HG02588 (cell line): ENCODE measurements at regions not wholly inside any gene's neighbourhood (a gene's known extent, or its start where the extent isn't known, plus 50 kb on each side); places are given as distances from the start of the nearest gene placed in this dataset.
"Not testable (repeated sequence)": the region's sequence is repeated elsewhere in the genome, so short reads cannot be mapped to it uniquely, and the experiment has no call there.

ENCODE experiments used
- ATAC-seq: cut with Tn5 transposase; IDR thresholded peaks from one replicate; pipeline ENCODE4 v1.9.1; 2021; ENCODE audit warnings: mild to moderate bottlenecking, moderate library complexity; ENCODE audit not compliant: unreplicated experiment

DNA sequence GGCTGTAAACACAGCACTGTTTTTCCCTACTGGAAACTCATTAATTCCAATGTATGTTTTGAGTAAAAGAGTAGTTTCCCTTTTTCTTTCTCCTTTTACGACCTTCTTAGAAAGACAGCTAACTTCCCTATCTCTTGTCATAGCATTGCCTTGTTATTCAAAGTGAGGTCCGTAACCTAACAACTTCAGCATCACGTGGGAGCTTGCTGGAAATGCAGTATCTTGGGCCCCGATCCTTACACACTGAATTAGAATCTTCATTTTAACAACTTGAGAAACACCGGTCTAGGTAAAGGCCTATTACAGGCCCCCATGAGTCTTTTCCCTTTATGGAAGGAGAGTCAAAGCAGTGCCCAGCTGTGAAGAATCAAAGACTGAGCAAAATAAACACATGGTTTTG, 230.7 kb upstream of the PRKD1 start:
- ATAC-seq = no peak

DNA sequence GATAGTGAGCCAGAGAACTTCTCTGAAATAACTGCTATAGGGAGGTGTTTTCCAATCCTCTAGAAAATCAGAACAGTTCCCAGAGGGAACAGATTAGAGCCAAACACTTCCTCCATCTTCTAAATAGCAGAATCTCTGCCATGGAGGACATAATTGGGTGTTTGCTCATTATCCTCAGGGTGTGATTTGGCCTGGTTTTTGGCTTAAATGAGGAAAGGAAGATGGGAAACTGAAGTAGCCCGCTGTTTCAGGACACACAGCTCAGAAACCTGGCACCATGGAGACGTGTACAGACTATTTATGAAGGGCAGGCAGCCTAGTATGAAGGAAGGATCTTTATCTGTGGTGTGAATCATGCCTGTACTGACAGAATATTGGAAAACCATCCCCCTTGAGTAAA, 231.7 kb upstream of the PRKD1 start:
- no peak for ATAC-seq

DNA sequence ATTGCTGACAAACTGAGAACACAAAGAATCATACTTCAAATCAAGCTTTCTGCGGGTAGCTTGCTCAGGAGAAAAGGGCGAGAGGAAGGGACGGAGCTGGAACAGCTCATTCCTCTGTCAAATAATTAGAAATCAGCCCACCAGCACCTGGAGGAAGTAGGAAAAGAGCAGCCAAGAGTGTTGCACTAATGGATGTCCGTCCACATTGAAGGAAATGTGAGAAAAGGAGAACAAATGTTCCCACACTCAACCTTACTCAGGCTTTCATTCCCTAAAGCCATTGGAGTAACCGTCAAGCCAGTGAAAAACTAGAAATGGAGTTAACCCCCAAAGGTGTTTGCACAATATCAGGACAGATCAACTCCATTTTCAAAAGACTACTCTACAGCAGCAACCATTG, 233.0 kb upstream of the PRKD1 start:
- no peak for ATAC-seq

DNA sequence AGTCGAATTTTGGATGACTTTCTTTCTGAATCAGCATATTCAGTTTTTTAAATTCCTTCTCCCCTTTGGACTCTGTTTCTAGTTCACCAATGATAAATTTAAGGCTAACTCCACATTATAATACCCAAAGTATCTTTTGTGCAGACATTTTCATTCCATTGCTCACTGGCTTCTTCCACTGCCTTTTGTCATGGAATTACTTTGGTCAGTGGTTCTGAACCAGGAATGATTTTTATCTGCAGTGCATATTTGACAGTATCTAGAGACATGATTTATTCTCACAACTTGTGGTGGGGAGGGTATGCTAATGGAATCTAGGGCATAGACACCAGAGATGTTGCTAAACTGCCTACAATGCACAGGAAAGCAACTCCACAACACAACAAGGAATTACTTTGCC, 234.4 kb upstream of the PRKD1 start:
- no peak for ATAC-seq

DNA sequence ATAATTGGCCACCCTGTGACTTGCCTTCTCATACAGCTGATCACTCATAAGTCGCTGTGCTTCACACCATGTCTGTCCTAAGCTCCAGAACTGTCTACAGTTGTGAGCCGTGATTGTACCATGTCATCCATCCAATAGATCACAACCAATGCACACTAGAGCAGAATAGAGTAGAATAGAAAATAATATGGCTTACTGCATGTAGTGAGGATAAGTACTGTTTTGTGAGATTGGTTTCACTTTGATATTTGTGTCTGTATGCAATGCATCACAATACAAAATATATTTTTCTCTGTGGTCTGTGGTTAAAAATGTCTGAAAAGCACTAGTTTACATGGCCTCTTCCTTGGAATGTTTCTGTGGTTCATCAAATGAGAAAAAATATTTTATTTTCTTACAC, 237.6 kb upstream of the PRKD1 start:
- no peak for ATAC-seq

DNA sequence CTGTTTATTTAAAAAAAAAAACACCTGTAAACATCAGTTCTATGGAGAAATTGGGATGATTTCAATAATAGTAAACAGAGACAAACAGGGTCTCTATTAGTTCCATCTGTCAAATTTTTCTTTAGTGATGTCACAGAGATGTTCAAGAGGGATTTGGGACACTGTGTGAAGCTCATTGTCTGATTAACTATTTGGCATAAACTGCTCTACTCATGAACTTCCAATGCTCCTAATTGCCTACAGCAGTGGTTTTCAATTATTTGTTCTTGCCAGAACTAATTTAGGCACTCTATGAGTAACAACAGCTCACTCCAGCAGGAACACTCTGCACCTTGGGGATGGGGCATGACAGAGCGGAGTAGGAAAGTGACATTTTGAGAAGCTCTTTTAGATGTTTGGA, 250.1 kb upstream of the PRKD1 start:
- ATAC-seq = no peak

DNA sequence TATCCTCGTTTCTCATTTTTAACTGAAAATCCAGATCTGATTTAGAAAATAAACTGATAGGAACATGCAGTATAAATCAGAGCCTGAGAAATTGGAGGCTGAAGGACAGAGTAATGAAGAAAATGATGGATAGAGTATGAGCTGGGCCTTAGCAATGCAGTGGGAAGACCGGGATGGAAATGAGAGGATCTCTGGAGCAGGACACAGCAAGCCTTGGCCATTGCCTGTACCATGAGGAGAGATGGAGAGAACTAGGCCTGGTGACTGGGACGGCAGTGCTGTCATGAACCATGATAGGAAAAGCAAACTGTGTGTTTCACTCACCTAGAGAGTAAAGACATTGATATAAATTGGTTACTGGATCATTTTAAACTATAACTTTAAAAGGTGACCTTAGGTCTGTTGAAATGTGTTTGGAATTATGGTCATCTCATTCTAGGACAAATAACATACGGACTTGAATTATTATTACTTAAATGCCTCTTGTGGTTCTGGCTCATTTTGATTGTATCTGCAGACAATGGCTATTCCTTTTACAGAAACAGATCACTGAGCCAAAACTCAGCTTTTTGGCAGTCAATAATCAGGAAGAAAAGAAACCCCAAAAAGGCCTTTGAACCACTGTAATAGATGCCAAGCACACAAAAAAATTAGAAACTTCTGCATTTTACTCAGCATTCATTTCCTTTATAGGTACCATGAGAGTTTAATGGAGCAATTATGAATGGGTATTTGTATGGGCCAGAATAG, 251.9 kb upstream of the PRKD1 start:
- ATAC-seq = no peak

DNA sequence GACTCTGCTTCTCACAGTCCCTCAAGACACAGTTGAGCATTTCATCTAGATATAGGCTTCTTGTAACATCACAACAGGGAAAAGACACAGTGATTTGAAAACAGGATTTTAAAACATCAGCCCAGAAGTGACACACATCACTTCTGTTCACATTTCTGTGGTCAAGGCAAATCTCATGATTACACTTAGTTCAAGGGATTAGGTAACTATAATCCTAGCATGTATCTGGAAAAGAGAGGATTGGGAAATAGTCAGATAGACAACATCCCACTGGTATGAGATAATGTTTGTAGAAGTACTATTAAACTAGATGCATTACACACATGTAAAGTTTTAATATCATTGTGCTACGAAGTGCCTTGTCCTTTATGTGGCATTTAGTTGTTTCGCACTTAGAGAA, 252.6 kb upstream of the PRKD1 start:
- no peak for ATAC-seq

DNA sequence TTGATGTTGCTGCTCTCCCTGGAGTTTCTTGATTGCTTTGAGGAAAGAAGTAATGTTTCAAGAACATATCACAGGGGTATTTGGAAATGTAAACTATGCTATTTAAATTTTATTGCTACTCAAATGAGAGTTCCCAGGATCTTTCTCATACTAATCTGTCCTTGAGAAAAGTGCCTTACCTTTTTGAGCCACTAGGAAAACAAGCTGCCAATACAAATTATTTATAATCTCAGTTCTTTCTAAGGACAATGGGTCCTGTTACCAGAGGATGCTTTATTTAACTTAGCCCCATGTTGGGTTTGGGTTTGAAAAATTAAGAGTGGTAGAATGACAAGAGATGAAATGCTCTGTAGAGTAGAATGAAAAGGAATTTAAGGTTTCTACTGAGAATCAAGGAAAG, 258.2 kb upstream of the PRKD1 start:
- no peak for ATAC-seq

DNA sequence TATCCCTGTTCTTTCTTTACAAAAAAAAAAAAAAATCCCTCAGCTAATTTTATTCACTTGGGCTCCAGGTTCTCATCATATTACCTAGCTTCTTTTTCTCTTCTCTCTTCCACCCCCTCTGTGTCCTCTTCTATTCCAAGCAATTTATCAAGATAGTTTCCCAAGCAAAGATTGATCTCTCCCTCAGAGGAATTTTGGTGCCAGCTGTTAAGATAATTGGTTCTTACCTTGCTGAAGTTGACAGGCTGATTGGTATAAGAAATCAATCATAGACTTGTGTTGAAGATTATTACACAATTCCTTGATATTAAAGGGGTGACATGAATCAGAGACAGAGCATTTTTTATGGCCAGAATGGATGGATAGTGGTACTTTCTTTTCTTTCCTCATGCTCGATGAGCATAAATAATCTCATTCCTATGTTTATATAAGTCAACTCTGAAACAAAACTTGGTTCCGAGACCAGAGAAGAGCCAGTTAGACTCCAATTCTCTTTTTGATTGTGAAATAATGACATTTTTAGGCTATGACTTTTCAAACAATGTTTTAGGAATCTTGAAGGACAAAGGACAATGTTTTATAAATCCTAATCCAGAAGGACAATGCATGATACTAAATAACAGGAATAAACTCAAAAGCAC, 264.1 kb upstream of the PRKD1 start:
- ATAC-seq = no peak

DNA sequence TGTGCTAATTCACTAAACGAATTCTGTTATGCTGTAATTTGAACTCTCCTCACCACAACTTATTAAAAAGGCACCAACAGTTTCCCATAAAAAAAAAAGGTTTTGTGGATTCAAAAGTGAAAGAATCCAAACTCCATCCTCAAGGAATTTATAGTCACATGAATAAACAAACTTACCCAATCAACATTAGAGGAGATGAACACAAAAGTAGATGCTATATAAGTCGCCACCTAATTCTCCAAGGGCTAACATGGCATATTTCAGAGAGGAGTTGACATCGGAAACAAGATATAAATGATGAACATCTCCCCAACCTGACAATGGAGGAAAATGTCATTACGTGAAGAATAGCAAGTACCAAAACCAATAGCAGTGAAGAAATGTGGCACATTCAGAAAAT, 265.5 kb upstream of the PRKD1 start:
- no peak for ATAC-seq

DNA sequence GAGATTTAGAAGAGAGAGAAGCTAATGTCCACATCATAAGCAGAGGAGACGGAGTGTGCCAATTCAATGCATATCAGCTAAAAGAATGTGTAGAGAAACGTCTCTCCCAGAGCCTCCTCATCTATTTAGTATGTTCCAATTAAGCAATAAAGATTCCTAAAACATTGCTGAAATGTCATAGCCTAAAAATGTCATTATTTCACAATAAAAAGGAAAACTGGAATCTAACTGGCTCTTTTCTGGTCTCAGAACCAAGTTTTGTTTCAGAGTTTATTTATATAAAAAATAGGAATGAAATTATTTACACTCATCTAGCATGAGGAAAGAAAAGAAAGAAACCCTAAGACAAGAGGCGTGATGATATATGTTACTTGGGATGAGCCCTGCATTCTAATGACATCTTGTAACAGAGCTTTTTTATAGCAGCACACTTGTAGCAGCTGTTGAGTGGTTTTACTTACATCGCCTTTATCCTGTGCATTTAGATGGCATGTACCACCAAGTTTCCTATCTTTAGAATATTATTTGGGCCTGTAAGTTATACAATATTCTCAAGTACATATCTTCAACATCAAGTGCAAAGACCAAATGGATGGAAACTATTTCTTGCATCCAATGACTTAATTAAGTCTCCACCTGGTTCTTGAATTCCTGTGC, 266.3 kb upstream of the PRKD1 start:
- ATAC-seq = no peak

DNA sequence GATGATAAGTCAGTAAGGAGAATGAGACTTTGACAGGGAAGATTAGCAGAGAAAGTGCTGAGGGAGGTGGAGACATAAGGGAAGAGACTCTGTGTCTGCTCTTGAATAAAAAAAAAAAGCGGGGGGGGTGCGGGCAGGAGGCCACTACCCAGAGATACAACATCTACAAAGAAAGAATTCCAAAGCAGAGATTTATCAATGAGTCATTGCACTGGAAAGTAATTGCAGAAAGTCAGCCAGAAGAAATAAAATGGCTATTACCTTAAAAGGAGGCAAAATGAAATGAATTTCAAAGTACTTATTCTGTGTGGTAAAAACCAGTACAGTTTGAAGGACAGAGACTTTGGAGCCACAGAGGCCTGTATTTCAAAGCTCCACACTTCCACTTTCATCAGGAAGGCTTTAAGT, 267.1 kb upstream of the PRKD1 start:
- no peak for ATAC-seq

DNA sequence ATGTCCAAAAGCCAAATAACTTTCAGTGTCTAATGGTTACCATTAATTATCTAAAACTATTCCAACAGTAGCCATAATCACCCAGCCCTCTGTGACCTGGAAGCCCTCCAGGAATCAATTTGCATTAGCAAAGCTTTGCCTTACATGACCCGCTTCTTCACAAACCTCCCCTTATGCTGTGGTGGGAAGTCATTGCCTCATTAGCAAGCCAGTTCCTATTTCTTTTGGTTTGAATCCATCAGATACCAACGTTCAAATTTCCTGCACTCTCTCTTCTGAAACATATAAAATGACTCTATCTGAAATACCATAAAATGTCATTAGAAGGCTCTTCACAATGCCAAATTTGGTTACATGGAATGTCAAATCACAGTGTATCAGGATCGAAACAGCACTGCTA, 268.3 kb upstream of the PRKD1 start:
- ATAC-seq = no peak

DNA sequence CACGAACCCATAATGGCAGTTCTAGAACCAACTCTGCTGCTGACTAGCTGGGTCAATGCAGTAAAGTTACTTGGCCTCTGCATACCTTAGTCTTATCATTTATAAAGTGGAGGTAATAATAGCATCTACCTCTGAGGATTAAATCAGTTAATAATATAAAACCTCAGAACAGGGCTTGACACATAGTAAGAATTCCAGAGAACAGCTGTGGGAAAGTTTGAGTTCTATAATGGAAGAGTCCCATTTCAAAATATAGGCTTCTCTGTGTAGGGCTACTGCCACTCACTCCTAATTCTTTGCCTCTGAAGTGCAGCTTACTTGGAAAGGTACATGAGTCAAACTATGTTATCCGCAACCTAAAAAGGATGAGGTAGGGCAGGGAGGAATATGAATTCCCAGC, 269.2 kb upstream of the PRKD1 start:
- no peak for ATAC-seq

DNA sequence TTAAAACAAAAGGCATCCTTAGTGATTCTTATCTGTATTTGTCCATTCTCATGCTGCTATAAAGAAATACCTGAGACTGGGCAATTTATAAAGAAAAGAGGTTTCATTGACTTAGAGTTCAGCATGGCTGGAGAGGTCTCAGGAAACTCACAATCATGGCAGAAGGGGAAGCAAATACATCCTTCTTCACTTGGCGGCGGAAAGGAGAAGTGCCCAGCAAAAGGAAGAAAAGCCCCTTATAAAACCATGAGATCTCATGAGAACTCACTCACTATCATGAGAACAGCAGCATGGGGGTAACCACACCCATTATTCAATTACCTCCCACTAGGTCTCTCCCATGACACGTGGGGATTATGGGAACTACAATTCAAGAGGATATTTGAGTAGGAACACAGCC, 271.1 kb upstream of the PRKD1 start:
- not testable (repeated sequence) for ATAC-seq

DNA sequence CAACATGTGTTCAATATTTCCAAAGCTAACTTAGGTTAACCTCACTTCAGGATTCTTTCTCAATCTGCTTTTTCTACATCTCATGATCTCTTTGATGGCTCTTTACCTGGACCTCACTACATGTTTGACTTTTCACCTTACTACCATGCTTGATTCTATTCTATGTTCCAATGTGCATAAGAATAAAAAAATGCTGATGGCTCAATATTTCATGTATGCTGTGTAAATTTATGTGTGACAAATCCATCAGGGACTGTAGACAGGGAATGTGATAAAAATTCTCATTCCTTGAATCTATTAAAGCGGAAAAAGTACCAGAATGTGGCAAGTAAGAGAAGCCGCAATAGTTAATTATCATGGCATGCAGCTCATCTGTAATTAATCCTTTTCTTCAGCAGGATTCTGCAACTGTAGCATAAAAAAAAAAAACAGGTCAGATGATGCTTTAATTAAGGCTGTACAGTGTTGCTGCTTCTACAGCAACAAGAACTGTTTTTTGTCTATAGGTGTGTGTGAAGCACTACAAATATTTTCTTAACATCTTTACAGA, 276.9 kb upstream of the PRKD1 start:
- no peak for ATAC-seq

DNA sequence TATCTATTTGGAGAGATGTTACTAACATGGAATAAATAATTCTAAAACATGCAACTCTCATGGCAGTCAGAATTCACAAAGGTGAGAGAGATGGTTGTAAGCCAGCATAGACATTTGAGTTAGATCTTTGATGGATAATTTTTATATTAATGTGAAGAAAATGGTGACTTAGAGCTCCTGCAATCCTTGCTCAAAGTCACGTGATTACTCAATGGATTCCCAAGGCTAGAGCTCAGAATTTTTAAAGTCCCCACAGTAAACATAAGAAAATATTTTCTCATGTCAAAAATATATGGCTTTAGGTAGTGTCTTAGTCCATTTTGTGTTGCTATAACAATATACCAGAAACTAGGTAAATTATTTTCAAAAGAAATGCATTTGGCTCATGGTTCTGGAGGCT, 281.5 kb upstream of the PRKD1 start:
- ATAC-seq = no peak

DNA sequence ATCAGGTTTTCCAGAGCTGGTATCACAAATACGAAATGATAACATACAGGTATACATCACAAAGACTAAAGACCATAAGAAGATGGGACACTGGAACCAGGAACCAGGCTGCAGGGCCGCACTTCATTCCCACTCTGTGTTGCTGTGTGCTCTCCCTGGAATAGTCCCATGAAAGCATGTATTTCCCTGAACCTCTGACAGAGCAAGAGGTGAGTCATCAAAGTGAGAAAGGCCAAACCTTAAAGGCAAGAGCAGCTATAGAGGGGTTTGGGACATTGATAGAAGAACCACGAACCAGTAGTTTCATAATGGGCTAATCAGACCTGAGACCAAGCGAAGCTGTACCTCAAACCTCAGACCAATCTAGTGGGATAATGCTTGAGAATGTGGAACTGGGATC, 283.0 kb upstream of the PRKD1 start:
- no peak for ATAC-seq

DNA sequence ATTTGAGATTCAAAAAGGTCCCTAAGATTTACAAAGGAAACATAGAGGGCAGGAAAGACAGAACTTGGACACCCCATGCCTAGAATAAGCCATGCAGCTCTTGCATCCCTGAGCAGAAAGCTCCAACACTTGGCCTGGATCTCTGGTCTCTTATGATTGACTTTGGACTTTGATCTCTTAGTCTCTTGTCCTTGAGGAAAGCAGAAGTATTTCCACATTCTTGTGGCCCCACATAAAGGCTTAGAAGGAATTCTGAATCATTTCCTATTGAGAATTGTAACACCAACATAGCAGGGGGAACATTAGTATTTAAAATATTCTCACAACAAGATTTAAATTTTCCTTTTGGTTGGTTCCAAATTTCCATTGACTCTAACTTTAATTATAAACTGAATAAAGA, 283.7 kb upstream of the PRKD1 start:
- no peak for ATAC-seq

DNA sequence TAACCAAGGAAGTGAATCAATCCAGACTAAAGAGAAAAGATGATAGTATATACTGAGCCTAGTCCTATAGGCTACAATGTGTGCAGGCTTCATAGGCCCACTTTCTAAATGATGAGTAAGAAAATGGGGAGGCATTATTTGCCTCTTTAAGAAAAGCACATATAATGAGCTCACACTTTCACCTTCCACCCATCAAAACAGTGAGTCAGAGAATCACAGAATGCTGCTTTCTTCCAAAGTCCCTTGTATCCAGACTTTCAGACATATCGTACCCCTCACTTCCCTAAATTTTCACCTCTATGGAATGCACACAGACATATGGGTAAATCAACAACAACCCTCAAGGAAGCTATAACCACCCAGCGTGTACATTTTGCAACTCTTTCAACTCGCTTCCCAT, 286.4 kb upstream of the PRKD1 start:
- ATAC-seq = no peak

DNA sequence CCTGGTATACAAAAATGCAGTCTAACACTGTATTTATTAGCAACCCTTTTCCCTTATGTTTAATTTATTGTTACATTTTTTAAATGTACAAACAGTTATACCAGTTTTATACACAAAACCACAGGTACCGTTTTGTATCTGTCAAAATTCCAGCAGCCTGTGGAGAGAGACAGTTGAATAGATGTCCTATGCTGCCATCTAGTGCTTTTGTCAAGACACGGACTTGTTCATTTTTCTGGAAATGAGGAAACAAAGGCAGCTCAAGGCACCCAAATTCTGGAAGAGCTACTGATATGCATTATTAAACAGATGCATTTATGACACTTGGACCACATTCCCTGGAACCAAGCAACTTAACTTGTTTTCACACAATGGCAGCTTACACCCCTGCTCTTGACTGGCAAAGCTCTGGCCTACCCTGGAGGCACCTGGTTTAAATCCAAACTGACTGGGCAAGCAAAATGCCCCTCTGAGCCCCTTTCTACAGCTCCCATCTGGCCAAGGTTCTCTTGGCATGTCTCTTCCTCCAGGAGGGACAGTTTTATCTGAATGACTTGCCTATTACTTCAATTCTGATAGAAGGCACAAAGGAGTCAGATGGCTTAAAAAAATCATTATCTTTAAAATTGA, 286.9 kb upstream of the PRKD1 start:
- no peak for ATAC-seq
